ENCODE measurements at regions not wholly inside any gene's neighbourhood (a gene's known extent, or its start where the extent isn't known, plus 50 kb on each side); places are given as distances from the start of the nearest gene placed in this dataset.

GRCh38 chr2:171235262-171235881, 74.7 kb upstream of the TLK1 start:
- no peak for TF ChIP-seq CTCF (IDR thresholded peaks at IDR 0.05)
- TF ChIP-seq, protein P1, sequence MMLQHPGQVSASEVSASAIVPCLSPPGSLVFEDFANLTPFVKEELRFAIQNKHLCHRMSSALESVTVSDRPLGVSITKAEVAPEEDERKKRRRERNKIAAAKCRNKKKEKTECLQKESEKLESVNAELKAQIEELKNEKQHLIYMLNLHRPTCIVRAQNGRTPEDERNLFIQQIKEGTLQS (CRISPR knock-in tag; conservative IDR thresholded peaks at IDR 0.05) = no peak
- TF ChIP-seq, protein P2, sequence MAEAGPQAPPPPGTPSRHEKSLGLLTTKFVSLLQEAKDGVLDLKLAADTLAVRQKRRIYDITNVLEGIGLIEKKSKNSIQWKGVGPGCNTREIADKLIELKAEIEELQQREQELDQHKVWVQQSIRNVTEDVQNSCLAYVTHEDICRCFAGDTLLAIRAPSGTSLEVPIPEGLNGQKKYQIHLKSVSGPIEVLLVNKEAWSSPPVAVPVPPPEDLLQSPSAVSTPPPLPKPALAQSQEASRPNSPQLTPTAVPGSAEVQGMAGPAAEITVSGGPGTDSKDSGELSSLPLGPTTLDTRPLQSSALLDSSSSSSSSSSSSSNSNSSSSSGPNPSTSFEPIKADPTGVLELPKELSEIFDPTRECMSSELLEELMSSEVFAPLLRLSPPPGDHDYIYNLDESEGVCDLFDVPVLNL (CRISPR knock-in tag; IDR thresholded peaks at IDR 0.05; ENCODE audit: borderline replicate concordance, low read depth) = no peak
- TF ChIP-seq TEAD1 (CRISPR knock-in tag; IDR thresholded peaks at IDR 0.05) = no peak
- no peak for TF ChIP-seq CREB1 (CRISPR knock-in tag; IDR thresholded peaks at IDR 0.05)
- TF ChIP-seq, protein P3, sequence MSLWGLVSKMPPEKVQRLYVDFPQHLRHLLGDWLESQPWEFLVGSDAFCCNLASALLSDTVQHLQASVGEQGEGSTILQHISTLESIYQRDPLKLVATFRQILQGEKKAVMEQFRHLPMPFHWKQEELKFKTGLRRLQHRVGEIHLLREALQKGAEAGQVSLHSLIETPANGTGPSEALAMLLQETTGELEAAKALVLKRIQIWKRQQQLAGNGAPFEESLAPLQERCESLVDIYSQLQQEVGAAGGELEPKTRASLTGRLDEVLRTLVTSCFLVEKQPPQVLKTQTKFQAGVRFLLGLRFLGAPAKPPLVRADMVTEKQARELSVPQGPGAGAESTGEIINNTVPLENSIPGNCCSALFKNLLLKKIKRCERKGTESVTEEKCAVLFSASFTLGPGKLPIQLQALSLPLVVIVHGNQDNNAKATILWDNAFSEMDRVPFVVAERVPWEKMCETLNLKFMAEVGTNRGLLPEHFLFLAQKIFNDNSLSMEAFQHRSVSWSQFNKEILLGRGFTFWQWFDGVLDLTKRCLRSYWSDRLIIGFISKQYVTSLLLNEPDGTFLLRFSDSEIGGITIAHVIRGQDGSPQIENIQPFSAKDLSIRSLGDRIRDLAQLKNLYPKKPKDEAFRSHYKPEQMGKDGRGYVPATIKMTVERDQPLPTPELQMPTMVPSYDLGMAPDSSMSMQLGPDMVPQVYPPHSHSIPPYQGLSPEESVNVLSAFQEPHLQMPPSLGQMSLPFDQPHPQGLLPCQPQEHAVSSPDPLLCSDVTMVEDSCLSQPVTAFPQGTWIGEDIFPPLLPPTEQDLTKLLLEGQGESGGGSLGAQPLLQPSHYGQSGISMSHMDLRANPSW (CRISPR knock-in tag; conservative IDR thresholded peaks at IDR 0.05; ENCODE audit: low read depth) = no peak
- no peak for TF ChIP-seq ZNF121 (CRISPR knock-in tag; IDR thresholded peaks at IDR 0.05)
- TF ChIP-seq USF2 (CRISPR knock-in tag; IDR thresholded peaks at IDR 0.05) = no peak
